ENCODE measurements at regions not wholly inside any gene's neighbourhood (a gene's known extent, or its start where the extent isn't known, plus 50 kb on each side); places are given as distances from the start of the nearest gene placed in this dataset.

DNA sequence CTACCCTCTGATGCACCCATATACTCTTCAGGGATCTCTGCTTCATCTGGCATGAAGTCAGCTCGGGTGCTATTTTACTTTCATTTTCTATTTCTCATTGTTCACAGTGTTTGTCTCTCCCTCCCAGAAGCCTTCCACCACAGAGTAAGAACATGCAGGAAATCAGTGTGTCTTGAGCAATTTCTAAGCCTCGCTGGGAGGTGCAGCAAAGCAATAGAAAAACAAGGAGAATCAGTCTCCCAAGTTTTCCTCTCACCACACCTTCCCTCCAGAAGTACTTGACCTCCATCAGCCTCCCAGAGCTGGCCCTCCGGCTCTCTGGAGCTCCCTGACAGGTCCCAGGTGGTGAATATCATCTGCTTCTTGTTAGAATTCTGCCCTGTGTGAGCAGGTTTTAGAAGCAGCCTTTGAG is 594.7 kb upstream of the CAMK1G start:
- peak overlapping the region; percentile 63; the same call in 1 of the 2 replicates for H2AFZ ChIP-seq
- no peak overlapping the region for H3K4me2 ChIP-seq
- DNase-seq (ENCODE audit: low spot score) (no peak), ATAC-seq (no peak)
- peaks cover 2% of the 10 kb centered on the region for H3K27me3 Mint-ChIP-seq (ENCODE audit: insufficient read depth, low read depth, poor library complexity)
- H3K4me1 ChIP-seq (ENCODE audit: insufficient read depth): no peaks in the 10 kb centered on the region
- no peaks in the 10 kb centered on the region for H3K4me1 Mint-ChIP-seq
- no peak overlapping the region for H3K4me3 ChIP-seq
- no peaks in the 10 kb centered on the region for H3K36me3 ChIP-seq (ENCODE audit: insufficient read depth)
- H3K27ac ChIP-seq (ENCODE audit: low read depth): no peak overlapping the region
- TF ChIP-seq ETS1 (IDR thresholded peaks at IDR 0.05) (no peak), ZNF114 (CRISPR knock-in tag; IDR thresholded peaks at IDR 0.05) (no peak), CREB1 (CRISPR knock-in tag; IDR thresholded peaks at IDR 0.05; ENCODE audit: low read depth) (no peak), POLR2AphosphoS5 (IDR thresholded peaks at IDR 0.05; ENCODE audit: low read depth) (no peak), STAT1 (IDR thresholded peaks at IDR 0.05; ENCODE audit: unreplicated experiment) (no peak), ZNF462 (CRISPR knock-in tag; IDR thresholded peaks at IDR 0.05) (no peak), EZH2phosphoT487 (IDR thresholded peaks at IDR 0.05; ENCODE audit: unreplicated experiment) (no peak), ZNF331 (CRISPR knock-in tag; IDR thresholded peaks at IDR 0.05; ENCODE audit: low read depth) (no peak), JUNB (IDR thresholded peaks at IDR 0.05; ENCODE audit: unreplicated experiment) (no peak), NANOG (IDR thresholded peaks at IDR 0.05; ENCODE audit: borderline replicate concordance) (no peak), EZH2 (IDR thresholded peaks at IDR 0.05; ENCODE audit: low read depth, unreplicated experiment) (no peak)
- TF ChIP-seq, protein P1, sequence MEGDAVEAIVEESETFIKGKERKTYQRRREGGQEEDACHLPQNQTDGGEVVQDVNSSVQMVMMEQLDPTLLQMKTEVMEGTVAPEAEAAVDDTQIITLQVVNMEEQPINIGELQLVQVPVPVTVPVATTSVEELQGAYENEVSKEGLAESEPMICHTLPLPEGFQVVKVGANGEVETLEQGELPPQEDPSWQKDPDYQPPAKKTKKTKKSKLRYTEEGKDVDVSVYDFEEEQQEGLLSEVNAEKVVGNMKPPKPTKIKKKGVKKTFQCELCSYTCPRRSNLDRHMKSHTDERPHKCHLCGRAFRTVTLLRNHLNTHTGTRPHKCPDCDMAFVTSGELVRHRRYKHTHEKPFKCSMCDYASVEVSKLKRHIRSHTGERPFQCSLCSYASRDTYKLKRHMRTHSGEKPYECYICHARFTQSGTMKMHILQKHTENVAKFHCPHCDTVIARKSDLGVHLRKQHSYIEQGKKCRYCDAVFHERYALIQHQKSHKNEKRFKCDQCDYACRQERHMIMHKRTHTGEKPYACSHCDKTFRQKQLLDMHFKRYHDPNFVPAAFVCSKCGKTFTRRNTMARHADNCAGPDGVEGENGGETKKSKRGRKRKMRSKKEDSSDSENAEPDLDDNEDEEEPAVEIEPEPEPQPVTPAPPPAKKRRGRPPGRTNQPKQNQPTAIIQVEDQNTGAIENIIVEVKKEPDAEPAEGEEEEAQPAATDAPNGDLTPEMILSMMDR (conservative IDR thresholded peaks at IDR 0.05; ENCODE audit: low read depth in 2 of 2): no peak
- TF ChIP-seq, protein P2, sequence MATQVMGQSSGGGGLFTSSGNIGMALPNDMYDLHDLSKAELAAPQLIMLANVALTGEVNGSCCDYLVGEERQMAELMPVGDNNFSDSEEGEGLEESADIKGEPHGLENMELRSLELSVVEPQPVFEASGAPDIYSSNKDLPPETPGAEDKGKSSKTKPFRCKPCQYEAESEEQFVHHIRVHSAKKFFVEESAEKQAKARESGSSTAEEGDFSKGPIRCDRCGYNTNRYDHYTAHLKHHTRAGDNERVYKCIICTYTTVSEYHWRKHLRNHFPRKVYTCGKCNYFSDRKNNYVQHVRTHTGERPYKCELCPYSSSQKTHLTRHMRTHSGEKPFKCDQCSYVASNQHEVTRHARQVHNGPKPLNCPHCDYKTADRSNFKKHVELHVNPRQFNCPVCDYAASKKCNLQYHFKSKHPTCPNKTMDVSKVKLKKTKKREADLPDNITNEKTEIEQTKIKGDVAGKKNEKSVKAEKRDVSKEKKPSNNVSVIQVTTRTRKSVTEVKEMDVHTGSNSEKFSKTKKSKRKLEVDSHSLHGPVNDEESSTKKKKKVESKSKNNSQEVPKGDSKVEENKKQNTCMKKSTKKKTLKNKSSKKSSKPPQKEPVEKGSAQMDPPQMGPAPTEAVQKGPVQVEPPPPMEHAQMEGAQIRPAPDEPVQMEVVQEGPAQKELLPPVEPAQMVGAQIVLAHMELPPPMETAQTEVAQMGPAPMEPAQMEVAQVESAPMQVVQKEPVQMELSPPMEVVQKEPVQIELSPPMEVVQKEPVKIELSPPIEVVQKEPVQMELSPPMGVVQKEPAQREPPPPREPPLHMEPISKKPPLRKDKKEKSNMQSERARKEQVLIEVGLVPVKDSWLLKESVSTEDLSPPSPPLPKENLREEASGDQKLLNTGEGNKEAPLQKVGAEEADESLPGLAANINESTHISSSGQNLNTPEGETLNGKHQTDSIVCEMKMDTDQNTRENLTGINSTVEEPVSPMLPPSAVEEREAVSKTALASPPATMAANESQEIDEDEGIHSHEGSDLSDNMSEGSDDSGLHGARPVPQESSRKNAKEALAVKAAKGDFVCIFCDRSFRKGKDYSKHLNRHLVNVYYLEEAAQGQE (IDR thresholded peaks at IDR 0.05; ENCODE audit: unreplicated experiment): no peak
- no peak overlapping the region for H3K27ac Mint-ChIP-seq
- peaks cover 47% of the 10 kb centered on the region for H3K9me3 Mint-ChIP-seq
- no peaks in the 10 kb centered on the region for H4K20me1 ChIP-seq (replicated peaks; ENCODE audit: insufficient read depth)
- no peaks in the 10 kb centered on the region for H3F3A ChIP-seq (replicated peaks; ENCODE audit: low read depth)
- no peaks in the 10 kb centered on the region; the same call in 1 of the 2 replicates for H3K9me2 ChIP-seq (ENCODE audit: insufficient read depth)
- no peaks in the 10 kb centered on the region for H3K79me2 ChIP-seq (replicated peaks; ENCODE audit: insufficient read depth)
- peaks cover 26% of the 10 kb centered on the region for H3K36me3 Mint-ChIP-seq (ENCODE audit: low read depth)
- no peak overlapping the region for H3K4me3 Mint-ChIP-seq
- no peaks in the 10 kb centered on the region for H3K27me3 ChIP-seq (ENCODE audit: insufficient read depth)

Data from GM23338 (cell line).